ENCODE measurements at regions not wholly inside any gene's neighbourhood (a gene's known extent, or its start where the extent isn't known, plus 50 kb on each side); places are given as distances from the start of the nearest gene placed in this dataset.

- no peak overlapping the region for H3K4me3 ChIP-seq (ENCODE audit: low read depth, low read length)
- DNase-seq (ENCODE audit: low read depth), result no peak
- TF ChIP-seq CTCF (IDR thresholded peaks at IDR 0.05; ENCODE audit: insufficient read depth, low read length, severe bottlenecking), result no peak
- no peak for FAIRE-seq
- no peaks in the 10 kb centered on the region for H3K36me3 ChIP-seq (ENCODE audit: control insufficient read depth, insufficient read depth, low read length)
- no peaks in the 10 kb centered on the region for H3K27me3 ChIP-seq (ENCODE audit: control insufficient read depth, insufficient read depth, low read length)
Measured at GRCh38 chrX:39826813-39827543, 270.8 kb downstream of the BCOR start.

GRCh38 chrX:39827951-39828350 is 269.8 kb downstream of the BCOR start:
- DNase-seq (ENCODE audit: low read depth) (no peak), FAIRE-seq (no peak)
- TF ChIP-seq CTCF (IDR thresholded peaks at IDR 0.05; ENCODE audit: insufficient read depth, low read length, severe bottlenecking), result no peak
- H3K27me3 ChIP-seq (ENCODE audit: control insufficient read depth, insufficient read depth, low read length), result no peaks in the 10 kb centered on the region
- no peaks in the 10 kb centered on the region for H3K36me3 ChIP-seq (ENCODE audit: control insufficient read depth, insufficient read depth, low read length)
- H3K4me3 ChIP-seq (ENCODE audit: low read depth, low read length), result no peak overlapping the region

- Histone ChIP-seq H3K4me3 (ENCODE audit: low read depth, low read length) (no peak overlapping the region), H3K36me3 (ENCODE audit: control insufficient read depth, insufficient read depth, low read length) (no peaks in the 10 kb centered on the region), H3K27me3 (ENCODE audit: control insufficient read depth, insufficient read depth, low read length) (no peaks in the 10 kb centered on the region)
- no peak for FAIRE-seq
- DNase-seq (ENCODE audit: low read depth), result no peak
- TF ChIP-seq CTCF (IDR thresholded peaks at IDR 0.05; ENCODE audit: insufficient read depth, low read length, severe bottlenecking), result no peak
Measured at GRCh38 chrX:39828971-39829370, 268.8 kb downstream of the BCOR start.

GRCh38 chrX:39829965-39830364 is 267.8 kb downstream of the BCOR start:
- no peak for DNase-seq (ENCODE audit: low read depth)
- no peaks in the 10 kb centered on the region for H3K27me3 ChIP-seq (ENCODE audit: control insufficient read depth, insufficient read depth, low read length)
- TF ChIP-seq CTCF (IDR thresholded peaks at IDR 0.05; ENCODE audit: insufficient read depth, low read length, severe bottlenecking), result no peak
- no peaks in the 10 kb centered on the region for H3K36me3 ChIP-seq (ENCODE audit: control insufficient read depth, insufficient read depth, low read length)
- FAIRE-seq, result no peak
- H3K4me3 ChIP-seq (ENCODE audit: low read depth, low read length), result no peak overlapping the region

- FAIRE-seq (no peak), DNase-seq (ENCODE audit: low read depth) (no peak)
- TF ChIP-seq CTCF (IDR thresholded peaks at IDR 0.05; ENCODE audit: insufficient read depth, low read length, severe bottlenecking), result no peak
- no peaks in the 10 kb centered on the region for H3K36me3 ChIP-seq (ENCODE audit: control insufficient read depth, insufficient read depth, low read length)
- no peak overlapping the region for H3K4me3 ChIP-seq (ENCODE audit: low read depth, low read length)
- no peaks in the 10 kb centered on the region for H3K27me3 ChIP-seq (ENCODE audit: control insufficient read depth, insufficient read depth, low read length)
Measured at GRCh38 chrX:39830414-39830813, 267.3 kb downstream of the BCOR start.

GRCh38 chrX:39832211-39832610 is 265.5 kb downstream of the BCOR start:
- H3K36me3 ChIP-seq (ENCODE audit: control insufficient read depth, insufficient read depth, low read length), result no peaks in the 10 kb centered on the region
- no peak for TF ChIP-seq CTCF (IDR thresholded peaks at IDR 0.05; ENCODE audit: insufficient read depth, low read length, severe bottlenecking)
- FAIRE-seq, result no peak
- H3K27me3 ChIP-seq (ENCODE audit: control insufficient read depth, insufficient read depth, low read length), result no peaks in the 10 kb centered on the region
- H3K4me3 ChIP-seq (ENCODE audit: low read depth, low read length), result no peak overlapping the region
- no peak for DNase-seq (ENCODE audit: low read depth)
